ENCODE measurements at regions not wholly inside any gene's neighbourhood (a gene's known extent, or its start where the extent isn't known, plus 50 kb on each side); places are given as distances from the start of the nearest gene placed in this dataset.
A peak's percentile ranks its signal among the peaks of the same experiment; 100 is the strongest.

- H2AFZ ChIP-seq (ENCODE audit: low read depth, low read length) = no peak overlapping the region
- H3K9ac ChIP-seq (ENCODE audit: low read length) = no peak overlapping the region
- no peaks in the 10 kb centered on the region for H3K79me2 ChIP-seq (ENCODE audit: low read length)
- H3K4me2 ChIP-seq (ENCODE audit: low read length) = no peak overlapping the region
- H3K27me3 ChIP-seq (ENCODE audit: low read depth, low read length) = no peaks in the 10 kb centered on the region
- TF ChIP-seq EZH2phosphoT487 (IDR thresholded peaks at IDR 0.05; ENCODE audit: low read depth) (no peak), CTCF (IDR thresholded peaks at IDR 0.05; ENCODE audit: low read depth, low read length) (no peak)
- no peak overlapping the region for H3K4me3 ChIP-seq (ENCODE audit: low read length)
- H3K4me1 ChIP-seq (ENCODE audit: low read length) = peaks cover 10% of the 10 kb centered on the region
- no peaks in the 10 kb centered on the region for H4K20me1 ChIP-seq (ENCODE audit: insufficient read depth, low read length)
- H3K36me3 ChIP-seq (replicated peaks; ENCODE audit: low read depth, low read length) = no peaks in the 10 kb centered on the region
- H3K27ac ChIP-seq (ENCODE audit: low read length) = no peak overlapping the region
- no peaks in the 10 kb centered on the region for H3K9me3 ChIP-seq (ENCODE audit: insufficient read depth, low read length)
These were observed 344.4 kb downstream of the RAPGEF2 start for GRCh38 chr4:159447296-159447695.

- H3K79me2 ChIP-seq (ENCODE audit: low read length) = no peaks in the 10 kb centered on the region
These were observed 348.1 kb downstream of the RAPGEF2 start for GRCh38 chr4:159451006-159451405.

GRCh38 chr4:159455675-159456237 lies 352.9 kb downstream of the RAPGEF2 start:
- Histone ChIP-seq H3K27ac (ENCODE audit: low read length) (no peak overlapping the region), H3K4me2 (ENCODE audit: low read length) (peak overlapping the region; percentile 71), H3K36me3 (replicated peaks; ENCODE audit: low read depth, low read length) (no peaks in the 10 kb centered on the region), H3K4me1 (ENCODE audit: low read length) (peaks cover 4% of the 10 kb centered on the region; the same call in 1 of the 2 replicates), H3K79me2 (ENCODE audit: low read length) (no peaks in the 10 kb centered on the region), H3K27me3 (ENCODE audit: low read depth, low read length) (no peaks in the 10 kb centered on the region), H4K20me1 (ENCODE audit: insufficient read depth, low read length) (no peaks in the 10 kb centered on the region), H2AFZ (ENCODE audit: low read depth, low read length) (peak overlapping the region; percentile 97), H3K4me3 (ENCODE audit: low read length) (peak overlapping the region; percentile 47), H3K9ac (ENCODE audit: low read length) (peak overlapping the region; percentile 18), H3K9me3 (ENCODE audit: insufficient read depth, low read length) (no peaks in the 10 kb centered on the region)
- TF ChIP-seq CTCF (IDR thresholded peaks at IDR 0.05; ENCODE audit: low read depth, low read length) = peak; percentile 83
- TF ChIP-seq EZH2phosphoT487 (IDR thresholded peaks at IDR 0.05; ENCODE audit: low read depth) = no peak

More at GRCh38 chr4:159451006-159451405, 348.1 kb downstream of the RAPGEF2 start:
- TF ChIP-seq EZH2phosphoT487 (IDR thresholded peaks at IDR 0.05; ENCODE audit: low read depth) = no peak
- TF ChIP-seq CTCF (IDR thresholded peaks at IDR 0.05; ENCODE audit: low read depth, low read length) = no peak
- Histone ChIP-seq H3K27me3 (ENCODE audit: low read depth, low read length) (no peaks in the 10 kb centered on the region), H4K20me1 (ENCODE audit: insufficient read depth, low read length) (no peaks in the 10 kb centered on the region), H3K4me1 (ENCODE audit: low read length) (peaks cover 8% of the 10 kb centered on the region), H3K9ac (ENCODE audit: low read length) (no peak overlapping the region), H3K9me3 (ENCODE audit: insufficient read depth, low read length) (no peaks in the 10 kb centered on the region), H3K4me3 (ENCODE audit: low read length) (no peak overlapping the region), H3K27ac (ENCODE audit: low read length) (no peak overlapping the region), H3K4me2 (ENCODE audit: low read length) (no peak overlapping the region), H3K36me3 (replicated peaks; ENCODE audit: low read depth, low read length) (no peaks in the 10 kb centered on the region), H2AFZ (ENCODE audit: low read depth, low read length) (no peak overlapping the region)

- Histone ChIP-seq H4K20me1 (ENCODE audit: insufficient read depth, low read length) (no peaks in the 10 kb centered on the region), H3K27ac (ENCODE audit: low read length) (no peak overlapping the region), H3K4me1 (ENCODE audit: low read length) (peaks cover 4% of the 10 kb centered on the region; the same call in 1 of the 2 replicates), H3K36me3 (replicated peaks; ENCODE audit: low read depth, low read length) (no peaks in the 10 kb centered on the region), H3K9ac (ENCODE audit: low read length) (no peak overlapping the region), H3K4me2 (ENCODE audit: low read length) (no peak overlapping the region), H3K4me3 (ENCODE audit: low read length) (no peak overlapping the region), H2AFZ (ENCODE audit: low read depth, low read length) (no peak overlapping the region), H3K9me3 (ENCODE audit: insufficient read depth, low read length) (peaks cover 20% of the 10 kb centered on the region), H3K79me2 (ENCODE audit: low read length) (no peaks in the 10 kb centered on the region), H3K27me3 (ENCODE audit: low read depth, low read length) (no peaks in the 10 kb centered on the region)
- no peak for TF ChIP-seq EZH2phosphoT487 (IDR thresholded peaks at IDR 0.05; ENCODE audit: low read depth)
- TF ChIP-seq CTCF (IDR thresholded peaks at IDR 0.05; ENCODE audit: low read depth, low read length) = no peak
These were observed 357.5 kb downstream of the RAPGEF2 start for GRCh38 chr4:159460371-159460770.

Measured in OCI-LY3 (cell line).